C4-2B (cell line): ENCODE measurements at regions not wholly inside any gene's neighbourhood (a gene's known extent, or its start where the extent isn't known, plus 50 kb on each side); places are given as distances from the start of the nearest gene placed in this dataset.

Experiments
- H3K27ac ChIP-seq: fragments of 450-650 bp; 2 replicates; pipeline ENCODE4 v1.5.1; 2017
- ZFX ChIP-seq: fragments of 450-650 bp; IDR thresholded peaks from 2 replicates; pipeline ENCODE4 v1.6.1; 2017
- TF ChIP-seq, protein P1 (sequence below): fragments of 450-650 bp; conservative IDR thresholded peaks from 2 replicates; pipeline ENCODE4 v1.5.1; 2017; ENCODE audit warnings: mild to moderate bottlenecking

DNA sequence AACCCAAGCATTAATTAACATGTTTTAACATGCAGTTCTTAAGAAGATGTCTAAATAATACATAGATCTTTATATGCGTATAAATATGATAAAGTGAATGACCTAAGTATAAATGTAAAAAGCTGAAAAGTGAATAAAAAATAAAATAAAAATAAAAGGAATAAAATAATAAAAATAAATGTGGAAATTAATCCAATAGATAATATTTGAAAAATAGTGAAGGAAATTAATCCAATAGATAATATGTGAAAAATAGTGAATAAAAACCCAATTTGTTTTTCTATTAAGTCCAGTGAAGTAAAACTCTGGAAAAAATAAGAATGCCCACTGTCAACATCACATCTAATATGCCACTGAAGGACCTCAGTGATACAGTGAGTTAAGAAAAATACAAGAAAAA, 180.6 kb upstream of the SLC27A6 start:
- TF ChIP-seq ZFX, result no peak
- TF ChIP-seq, protein P1, sequence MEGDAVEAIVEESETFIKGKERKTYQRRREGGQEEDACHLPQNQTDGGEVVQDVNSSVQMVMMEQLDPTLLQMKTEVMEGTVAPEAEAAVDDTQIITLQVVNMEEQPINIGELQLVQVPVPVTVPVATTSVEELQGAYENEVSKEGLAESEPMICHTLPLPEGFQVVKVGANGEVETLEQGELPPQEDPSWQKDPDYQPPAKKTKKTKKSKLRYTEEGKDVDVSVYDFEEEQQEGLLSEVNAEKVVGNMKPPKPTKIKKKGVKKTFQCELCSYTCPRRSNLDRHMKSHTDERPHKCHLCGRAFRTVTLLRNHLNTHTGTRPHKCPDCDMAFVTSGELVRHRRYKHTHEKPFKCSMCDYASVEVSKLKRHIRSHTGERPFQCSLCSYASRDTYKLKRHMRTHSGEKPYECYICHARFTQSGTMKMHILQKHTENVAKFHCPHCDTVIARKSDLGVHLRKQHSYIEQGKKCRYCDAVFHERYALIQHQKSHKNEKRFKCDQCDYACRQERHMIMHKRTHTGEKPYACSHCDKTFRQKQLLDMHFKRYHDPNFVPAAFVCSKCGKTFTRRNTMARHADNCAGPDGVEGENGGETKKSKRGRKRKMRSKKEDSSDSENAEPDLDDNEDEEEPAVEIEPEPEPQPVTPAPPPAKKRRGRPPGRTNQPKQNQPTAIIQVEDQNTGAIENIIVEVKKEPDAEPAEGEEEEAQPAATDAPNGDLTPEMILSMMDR, result no peak
- no peak overlapping the region for H3K27ac ChIP-seq

DNA sequence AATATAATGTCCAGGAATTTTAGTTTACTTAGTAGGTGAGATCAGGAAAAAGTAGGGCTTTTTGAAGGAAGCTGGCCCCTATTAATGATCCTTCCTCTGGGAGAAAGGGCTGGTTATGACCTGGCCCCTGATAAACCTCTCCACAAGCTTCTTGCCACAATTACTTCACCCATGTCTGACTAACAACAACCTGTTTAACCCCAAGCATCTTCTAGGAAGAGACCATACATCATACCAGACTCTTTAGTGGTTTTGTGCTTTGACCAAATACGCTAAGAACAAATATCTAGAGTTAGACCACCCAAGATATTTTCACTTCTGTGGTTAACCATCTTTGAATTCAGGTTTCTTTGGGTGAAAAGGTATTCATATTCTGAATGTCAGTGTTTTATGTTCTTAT, 174.0 kb upstream of the SLC27A6 start:
- H3K27ac ChIP-seq, result no peak overlapping the region
- no peak for TF ChIP-seq ZFX
- TF ChIP-seq, protein P1, result no peak

DNA sequence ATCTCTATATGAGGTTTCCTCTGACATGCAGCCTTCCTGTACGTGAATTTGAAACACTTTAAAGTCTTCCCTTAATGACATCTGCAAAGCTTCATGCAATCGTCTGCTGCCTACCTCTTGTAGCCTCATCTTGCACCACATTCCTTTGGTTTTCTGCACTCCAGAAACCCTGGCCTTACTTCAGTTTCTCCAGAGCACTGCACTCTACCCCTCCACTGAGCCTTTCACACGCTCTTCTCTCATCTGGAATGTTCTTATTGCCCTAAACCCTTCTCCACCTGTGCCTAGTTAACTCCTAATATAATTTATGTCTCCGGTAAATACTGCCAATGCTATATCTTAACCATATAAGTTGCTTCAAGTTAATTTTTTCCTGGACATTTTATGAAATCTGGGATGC, 168.8 kb upstream of the SLC27A6 start:
- H3K27ac ChIP-seq, result no peak overlapping the region
- no peak for TF ChIP-seq ZFX
- TF ChIP-seq, protein P1, result no peak

DNA sequence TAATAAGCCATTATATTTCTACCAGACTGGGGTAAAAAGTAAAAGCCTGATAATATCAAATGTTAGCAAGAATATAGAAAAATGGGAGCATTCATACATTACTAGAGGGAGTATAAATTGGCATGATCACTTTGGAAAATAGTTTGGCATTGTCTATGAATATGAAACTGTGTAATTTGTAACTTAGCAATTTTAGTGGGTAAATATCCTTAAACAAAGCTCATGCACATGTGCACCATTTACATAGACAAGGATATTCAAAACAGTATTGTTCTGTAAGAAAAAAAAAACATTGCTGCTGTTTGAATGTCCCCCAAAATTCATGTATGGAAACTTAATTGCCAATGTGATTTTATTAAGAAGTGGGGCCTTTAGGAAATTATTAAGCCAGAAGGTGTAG, 166.4 kb upstream of the SLC27A6 start:
- no peak overlapping the region for H3K27ac ChIP-seq
- TF ChIP-seq ZFX, result no peak
- TF ChIP-seq, protein P1, result no peak

DNA sequence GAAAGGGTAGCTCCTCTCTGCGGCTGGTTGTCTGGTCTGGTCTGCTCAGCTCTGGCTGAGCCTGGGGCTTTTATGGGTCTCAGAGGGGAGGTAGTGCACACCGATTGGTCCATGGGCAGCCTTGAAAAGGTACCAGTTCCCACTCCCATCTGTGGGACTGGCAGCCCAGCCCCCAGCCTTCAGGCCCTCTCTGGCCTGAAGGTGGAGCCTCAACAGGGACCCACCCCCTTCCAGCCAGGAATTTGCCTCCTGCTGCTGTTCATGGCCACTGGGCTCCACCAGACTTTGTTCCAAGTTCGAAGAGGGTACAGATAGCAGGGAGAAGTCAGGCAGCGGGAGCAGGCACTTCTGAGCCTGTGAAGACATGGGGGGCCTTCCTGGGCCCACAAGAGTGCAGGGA, 165.3 kb upstream of the SLC27A6 start:
- TF ChIP-seq ZFX, result no peak
- TF ChIP-seq, protein P1, result no peak
- no peak overlapping the region for H3K27ac ChIP-seq

DNA sequence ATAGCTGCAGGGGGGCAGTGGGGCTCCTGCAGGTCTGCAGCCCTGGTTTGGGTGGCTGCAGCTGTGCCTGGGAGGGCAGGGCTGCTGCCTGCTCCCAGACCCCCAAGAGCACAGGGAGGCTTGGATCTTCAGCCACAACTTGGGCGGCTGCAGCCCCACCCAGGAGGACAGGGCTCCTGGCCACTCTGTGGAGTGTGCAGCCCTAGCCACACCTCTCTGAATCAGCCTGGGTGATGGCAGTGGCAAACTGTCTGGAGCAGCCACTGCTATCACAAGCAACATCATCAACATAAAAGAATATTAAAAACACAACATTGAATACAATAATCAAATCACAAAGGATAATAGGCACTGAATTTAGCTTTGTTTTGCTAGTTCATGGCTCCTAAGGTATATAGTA, 164.9 kb upstream of the SLC27A6 start:
- no peak overlapping the region for H3K27ac ChIP-seq
- TF ChIP-seq, protein P1, result no peak
- no peak for TF ChIP-seq ZFX

DNA sequence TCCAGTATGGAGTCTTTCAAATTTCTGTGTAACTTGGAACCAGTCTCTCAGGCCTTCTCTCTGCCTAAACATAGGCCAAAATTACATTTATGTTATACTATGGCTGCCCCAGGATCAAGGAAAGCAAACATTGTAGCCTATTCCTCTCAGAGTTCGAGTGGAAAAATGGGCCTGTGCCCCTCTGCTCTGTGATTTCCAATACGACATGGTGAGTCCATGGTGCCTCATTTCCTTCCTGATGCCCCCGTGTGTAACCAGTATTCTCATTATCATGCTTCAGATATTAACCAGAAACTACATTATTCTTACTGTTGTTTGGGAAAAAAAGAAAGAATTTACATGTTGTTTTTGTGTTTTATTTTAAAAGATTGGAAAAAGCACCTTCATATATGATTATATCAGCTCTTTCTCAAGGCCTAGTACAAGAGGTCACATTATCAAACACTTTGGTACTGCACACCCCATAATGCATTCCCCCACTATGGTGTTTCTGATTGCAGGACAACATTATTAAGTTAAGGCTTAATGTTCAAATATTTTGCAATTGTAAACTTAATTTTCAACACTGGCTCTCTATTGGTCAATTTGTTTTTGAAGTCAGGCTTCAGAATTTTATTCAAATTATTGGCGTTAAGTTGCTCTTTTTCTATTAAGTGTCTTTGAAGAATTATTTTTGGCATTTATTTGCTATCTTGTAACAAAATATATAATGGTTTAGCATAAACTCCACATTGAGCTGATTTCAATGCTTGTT, 151.8 kb upstream of the SLC27A6 start:
- H3K27ac ChIP-seq, result no peak overlapping the region
- TF ChIP-seq, protein P1, result no peak
- no peak for TF ChIP-seq ZFX
